ENCODE measurements at regions not wholly inside any gene's neighbourhood (a gene's known extent, or its start where the extent isn't known, plus 50 kb on each side); places are given as distances from the start of the nearest gene placed in this dataset.

DNA sequence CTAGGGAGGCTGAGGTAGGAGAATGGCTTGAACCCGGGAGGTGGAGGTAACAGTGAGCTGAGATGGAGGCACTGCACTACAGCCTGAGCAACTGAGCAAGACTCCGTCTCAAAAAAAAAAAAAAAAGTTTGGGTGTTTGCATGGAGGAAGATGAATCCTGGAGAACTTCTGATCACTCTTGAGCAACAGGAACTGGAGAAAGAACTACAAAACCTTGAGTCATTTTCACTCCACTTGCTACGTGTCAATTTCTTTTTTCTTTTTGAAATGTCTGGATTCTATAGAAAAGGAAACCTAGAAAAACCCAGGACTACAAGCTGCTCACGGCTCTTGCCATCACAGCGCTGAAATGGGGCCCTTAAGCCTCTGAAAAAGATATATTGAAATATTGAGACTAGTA is 189.6 kb upstream of the NRP1 start:
- no peak for TF ChIP-seq POLR2A (IDR thresholded peaks at IDR 0.05; ENCODE audit: low read depth, low read length)
- no peak for TF ChIP-seq POLR2AphosphoS5 (IDR thresholded peaks at IDR 0.05; ENCODE audit: low read depth, low read length)
- TF ChIP-seq TAF1 (IDR thresholded peaks at IDR 0.05; ENCODE audit: low read depth, low read length) = no peak
- no peak for TF ChIP-seq SPI1 (IDR thresholded peaks at IDR 0.05; ENCODE audit: low read depth, low read length)
- TF ChIP-seq POU2F2 (IDR thresholded peaks at IDR 0.05; ENCODE audit: low read depth, low read length) = no peak

Measured in GM12891 (cell line).